ENCODE measurements at regions not wholly inside any gene's neighbourhood (a gene's known extent, or its start where the extent isn't known, plus 50 kb on each side); places are given as distances from the start of the nearest gene placed in this dataset.
A peak's percentile ranks its signal among the peaks of the same experiment; 100 is the strongest.

DNA sequence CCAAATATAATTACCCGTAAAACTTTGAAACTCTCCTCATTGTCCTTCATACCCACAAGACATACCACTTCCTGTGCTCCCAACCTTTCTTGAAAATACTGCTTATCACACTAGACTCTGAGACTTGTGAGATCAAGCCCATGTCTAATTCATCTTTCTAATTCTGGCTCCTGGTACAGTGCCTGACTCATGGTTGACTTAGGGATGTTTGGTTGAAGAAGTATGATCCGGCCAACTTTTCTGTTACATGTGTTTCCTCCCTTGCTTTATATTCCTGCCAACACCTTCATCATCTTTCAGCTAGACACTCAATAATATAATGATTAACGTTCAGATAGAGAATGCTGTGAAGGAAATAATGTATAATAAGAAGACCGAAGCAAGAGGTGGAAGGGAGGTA lies 58.2 kb downstream of the MEX3B start:
- DNase-seq, result no peak

DNA sequence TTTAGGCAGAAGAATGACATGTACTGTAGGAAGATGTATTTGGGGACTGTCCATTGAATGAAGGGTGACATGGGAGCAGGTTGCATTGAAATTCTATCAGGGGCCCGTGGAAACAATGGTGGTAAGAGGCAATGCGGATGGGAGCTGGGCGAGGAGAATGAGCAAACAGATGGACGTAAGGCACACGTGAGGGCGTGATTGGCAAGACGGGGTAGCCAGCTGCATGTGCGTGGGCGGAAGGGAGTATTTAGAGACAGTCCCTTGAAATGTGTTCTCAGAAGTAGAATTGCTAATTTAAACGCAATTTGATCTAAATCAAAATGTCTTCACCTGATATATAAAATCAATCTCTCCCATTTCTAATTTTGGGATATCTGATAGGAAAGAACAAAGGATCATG lies 62.3 kb downstream of the MEX3B start:
- DNase-seq, result no peak

DNA sequence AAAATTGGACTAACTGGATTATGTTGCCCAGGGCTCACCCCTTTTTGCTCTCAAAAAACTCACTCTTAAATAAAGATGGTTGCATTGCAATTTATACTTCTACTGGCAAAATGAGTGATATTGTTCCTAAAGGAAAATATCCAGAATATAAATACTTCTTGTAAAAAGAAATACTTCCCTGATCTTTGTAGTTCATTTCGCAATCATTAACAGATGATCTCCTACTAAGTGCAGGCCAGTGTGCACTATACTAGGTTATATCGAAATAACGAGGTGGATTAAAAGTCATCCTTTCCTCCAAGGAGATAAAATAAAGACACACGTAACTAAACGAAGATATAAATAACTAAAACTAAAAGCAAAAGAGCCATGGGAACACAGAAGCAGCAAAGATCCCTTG lies 63.0 kb downstream of the MEX3B start:
- DNase-seq, result no peak

DNA sequence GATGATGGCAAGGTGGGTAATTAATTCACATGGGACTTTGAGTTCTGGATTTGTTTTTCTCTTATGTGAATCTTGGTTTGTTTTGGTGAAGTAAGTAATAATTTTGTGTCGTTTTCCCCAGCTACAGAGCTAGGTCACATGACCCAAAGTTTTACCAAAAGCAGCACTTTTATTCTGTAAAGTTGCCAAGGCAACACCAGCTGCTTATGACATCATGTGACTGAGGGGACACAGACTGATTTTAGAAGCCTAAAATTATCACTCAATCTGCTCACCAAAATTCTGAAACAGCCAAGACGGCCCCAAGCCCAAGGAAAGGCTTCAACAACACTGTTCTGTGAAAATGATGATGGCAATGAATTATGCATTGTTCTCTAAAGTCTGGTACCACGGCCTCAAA lies 63.9 kb downstream of the MEX3B start:
- no peak for DNase-seq

DNA sequence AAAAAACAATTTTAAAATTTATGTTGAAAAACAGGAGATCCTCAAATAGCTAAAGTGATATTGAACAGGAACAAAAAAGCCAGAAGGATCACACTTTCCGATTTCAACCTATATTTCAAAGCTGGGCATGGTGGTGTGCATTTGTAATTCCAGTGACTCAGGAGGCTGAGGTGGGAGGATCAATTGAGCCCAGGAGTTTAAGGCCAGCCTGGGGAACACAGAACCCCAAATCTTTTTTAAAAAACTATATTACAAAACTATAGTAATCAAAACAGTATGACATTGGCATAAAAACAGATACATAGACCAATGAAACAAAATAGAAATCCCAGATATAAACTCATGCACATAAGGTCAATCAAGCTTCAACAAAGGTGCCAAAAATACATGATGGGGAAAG lies 68.4 kb downstream of the MEX3B start:
- DNase-seq, result no peak

DNA sequence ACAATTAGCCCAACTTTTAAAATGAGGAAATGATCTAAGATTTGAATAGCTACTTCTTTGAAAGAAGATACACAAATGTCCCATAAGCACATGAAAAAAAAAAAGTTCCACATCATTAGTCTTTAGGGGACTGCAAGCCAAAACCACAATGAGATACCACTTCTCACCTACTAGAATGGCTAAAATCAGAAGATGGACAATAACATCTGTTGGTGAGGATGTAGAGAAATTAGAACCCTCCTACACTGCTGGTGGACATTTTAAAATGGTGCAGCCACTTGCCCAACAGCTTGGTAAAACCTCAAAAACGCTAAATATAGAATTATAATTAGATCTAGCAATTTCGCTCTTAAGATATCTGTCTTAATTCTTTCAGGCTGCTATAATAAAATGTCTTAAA lies 77.1 kb downstream of the MEX3B start:
- DNase-seq, result no peak

GRCh38 chr15:81966631-81967030 lies 79.2 kb downstream of the MEX3B start:
- no peak for DNase-seq

DNA sequence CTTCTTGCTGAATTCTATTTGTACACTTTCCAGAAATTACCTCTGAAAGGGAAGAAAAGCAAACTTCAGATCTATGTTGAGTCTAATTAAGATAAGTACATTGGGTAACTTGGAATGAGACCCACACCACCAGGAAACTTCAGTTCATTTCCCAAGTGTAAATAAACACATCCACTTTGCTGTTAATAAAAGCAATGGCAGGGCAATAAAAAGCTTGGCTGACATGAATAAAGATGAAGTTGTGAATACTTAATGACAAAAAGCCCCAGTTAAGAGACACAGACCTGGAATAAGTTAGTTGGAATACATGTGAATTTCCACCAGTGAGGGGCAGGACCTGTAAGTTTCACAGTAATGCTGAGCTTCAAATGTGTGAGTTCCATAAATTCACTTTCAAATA lies 83.3 kb downstream of the MEX3B start:
- DNase-seq, result no peak

DNA sequence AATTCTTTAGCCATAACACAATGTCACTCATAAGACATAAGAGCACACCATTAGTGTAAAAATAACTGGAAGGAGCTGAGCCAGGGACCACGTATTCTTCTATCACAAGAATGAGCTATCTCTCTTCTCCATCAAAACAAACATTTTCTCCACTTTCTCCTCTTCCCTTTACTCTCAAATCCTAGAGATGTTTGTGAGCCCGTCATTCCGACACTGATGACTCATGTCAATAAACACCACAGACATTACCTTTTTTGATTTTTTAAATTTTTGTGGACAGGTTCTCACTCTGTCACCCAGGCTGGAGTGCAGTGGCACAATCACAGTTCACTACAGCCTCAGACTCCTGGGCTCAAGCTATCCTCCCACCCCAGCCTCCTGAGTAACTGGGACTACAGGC lies 86.6 kb downstream of the MEX3B start:
- no peak for DNase-seq

DNA sequence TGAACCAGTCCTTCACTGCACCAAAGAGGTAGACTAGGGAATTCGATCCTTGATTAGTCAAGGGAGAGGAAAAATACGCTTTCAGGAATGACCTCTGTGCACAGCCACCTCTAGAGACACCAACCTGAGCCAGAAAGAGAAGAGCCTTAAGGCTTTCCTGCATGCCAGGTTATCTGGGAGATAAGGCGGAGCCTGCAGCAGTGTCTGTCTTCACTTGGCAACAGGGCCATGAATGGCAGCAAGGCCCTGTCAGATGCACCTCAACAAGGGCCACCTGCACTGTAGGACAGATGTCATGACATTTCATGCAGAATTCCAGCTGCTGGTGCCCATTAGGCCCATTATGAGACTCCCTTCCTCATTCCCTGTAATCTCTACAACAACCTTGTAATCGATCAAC lies 88.1 kb downstream of the MEX3B start:
- no peak for DNase-seq

DNA sequence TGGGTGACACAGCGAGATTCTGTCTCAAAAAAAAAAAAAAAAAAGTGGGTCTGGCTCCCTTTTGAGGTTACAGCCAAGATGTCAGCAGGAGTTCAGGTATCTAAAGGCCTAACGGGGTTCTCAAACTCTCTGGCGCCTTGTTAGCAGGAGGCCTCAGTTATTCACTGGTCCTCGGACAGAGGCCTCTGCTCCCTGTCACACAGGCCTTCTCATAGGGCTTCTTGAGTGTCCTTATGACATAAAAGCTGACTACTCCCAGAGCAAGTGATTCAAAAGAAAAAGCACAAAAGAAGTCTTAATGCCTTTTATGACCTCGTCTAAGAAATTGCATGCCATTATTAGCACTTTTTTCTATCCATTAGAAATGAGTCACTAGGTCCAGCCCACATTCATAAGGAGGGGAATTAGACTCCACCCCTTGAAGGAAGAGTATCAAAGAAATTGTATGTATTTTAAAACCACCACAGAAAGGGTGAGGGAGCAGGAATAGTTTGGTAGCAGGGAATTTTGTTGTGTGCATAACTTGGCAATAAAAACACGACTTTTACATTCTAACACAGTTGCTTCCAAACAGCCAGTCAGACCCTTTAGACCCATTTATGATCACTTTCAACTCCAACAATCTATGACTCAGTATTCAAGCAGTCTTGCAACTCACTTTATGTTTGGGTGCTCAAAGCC lies 90.3 kb downstream of the MEX3B start:
- no peak for DNase-seq

DNA sequence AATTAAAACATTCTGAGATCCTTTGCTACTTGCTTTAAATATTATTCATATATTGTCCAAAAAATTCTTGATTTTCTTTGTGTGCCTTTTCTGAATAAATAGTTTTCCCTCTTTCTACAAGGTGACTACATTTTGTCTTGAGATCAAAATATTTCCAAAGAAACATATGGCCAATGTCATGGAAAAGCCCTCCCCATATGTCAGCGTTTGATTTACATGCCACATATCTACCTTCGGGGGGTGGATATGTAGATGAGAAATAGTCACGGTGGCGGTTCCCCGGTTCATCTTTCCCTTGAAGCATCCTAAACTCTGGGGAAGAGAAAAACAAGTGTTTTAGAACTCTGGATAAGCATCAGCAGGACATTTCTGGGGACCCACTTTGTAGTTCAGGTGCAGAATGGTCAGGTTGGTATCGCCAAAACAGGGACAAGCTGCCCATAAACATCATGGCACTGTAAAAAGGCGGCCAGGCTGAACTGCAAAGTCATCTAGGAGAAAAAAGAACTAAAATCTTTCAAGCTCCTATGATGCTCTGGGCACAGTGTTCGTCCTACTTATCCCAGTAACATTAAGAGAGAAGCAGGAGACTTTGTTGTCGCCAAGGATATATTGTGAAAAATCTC lies 91.5 kb downstream of the MEX3B start:
- DNase-seq, result no peak

DNA sequence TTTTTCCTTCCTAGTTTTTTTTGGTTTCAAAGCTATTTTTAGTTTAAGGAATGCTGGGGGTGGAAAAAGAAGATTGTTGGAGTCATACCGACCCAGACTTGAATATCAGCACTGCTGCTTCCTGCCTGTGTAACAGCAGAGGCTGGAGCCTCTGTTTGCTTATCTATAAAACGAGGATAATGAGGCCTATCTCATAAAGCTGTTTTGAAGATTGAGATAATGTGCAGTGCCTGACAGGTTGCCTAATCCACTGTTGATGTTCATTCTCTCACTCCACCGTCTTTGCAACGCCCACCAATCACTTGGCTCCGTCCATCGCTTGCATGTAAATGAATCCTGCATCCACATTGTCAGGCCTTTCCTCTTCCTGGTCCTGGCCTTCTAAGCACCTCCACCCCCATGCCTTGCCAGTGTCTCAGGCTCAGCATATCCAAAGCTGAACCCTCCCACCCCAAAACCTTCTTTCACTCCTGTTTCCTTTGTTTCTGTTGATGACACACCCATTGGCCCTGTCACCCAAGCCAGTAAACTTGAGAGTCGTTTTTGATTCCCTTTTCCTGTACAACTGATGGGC lies 94.9 kb downstream of the MEX3B start:
- DNase-seq, result peak in 2 of 3 experiments; percentile 51 to 85

- no peak for DNase-seq
Measured at GRCh38 chr15:81948751-81949150, 97.1 kb downstream of the MEX3B start.

DNA sequence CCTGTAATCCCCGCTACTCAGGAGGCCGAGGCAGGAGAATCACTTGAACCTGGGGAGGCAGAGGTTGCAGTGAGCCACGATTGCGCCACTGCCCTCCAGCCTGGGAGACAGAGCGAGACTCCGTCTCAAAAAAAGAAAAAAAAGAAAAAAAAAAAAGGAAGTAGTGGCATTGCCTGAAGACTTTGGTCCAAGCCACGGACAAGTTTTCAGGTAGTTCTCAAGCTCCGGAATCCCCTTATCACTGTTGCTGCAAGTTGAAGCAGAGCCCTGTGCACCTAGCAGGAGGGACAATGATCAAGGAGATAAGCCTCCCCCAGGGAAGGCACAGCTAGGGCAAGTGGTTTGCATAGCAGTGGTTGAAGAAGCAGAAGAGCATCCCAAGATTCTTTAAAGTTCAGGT lies 97.6 kb downstream of the MEX3B start:
- no peak for DNase-seq

DNA sequence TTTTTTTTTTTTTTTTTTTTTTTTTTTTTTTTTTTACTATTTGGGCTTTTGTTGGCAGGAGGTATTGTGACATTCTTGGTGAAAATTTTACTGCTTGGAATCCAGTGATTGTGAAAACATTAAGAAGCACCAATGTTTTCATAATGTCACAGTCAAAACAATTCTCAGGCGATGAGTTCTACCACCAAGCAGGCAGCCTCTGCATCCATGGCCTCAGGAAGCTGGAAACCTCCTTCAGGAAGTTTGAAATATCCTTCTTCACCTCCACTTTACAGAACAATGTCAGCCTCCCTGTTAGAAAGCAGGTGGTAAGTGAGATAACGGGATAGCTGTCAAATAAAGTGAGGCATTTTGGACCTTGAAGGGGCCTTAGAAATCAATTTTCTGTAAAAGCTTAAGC lies 98.3 kb downstream of the MEX3B start:
- DNase-seq, result no peak

GRCh38 chr15:81945014-81945615 lies 100.7 kb downstream of the MEX3B start:
- DNase-seq, result no peak

GRCh38 chr15:81942655-81943195 lies 103.1 kb downstream of the MEX3B start:
- no peak for DNase-seq

DNA sequence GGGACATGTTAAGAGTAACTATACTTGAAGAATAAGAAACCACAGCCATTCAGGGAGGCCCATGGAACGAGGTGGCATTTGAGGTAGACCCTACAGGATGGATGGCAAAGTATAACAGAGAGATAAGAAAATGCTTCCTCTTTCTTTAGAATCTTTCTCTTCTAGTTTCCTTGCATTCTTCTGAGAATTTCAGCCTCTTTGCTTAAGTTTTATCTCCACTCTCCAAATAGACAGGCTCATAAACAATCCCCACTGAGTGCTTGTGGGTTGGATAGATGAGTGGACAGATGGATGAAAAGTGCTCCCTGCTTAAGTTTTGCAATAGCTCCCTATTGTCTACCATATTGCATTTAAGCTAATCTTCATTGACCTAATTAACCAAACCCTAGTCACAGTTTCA lies 103.7 kb downstream of the MEX3B start:
- no peak for DNase-seq

DNA sequence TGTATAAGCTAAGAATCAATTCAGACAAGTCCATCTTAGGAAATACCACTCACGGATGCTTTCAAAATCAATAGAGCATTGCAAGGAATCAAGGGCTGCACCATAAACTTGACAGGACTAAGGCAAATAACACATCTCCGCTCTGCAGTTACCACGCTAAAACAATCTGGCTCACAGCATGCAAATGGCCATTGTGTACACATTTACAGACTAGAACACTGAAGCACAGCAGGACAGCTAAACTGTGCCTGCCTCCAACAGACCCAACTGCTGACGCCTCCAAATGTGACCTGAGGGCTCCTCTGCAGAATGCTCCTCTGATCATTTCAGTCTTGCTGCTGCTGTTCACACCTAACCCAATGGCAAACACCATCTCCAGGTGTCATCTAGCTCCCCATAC lies 104.3 kb downstream of the MEX3B start:
- peak; percentile 65 to 96 (median 83) for DNase-seq

- no peak for DNase-seq
Measured at GRCh38 chr15:81940467-81941451, 105.1 kb downstream of the MEX3B start.

- DNase-seq, result peak in 2 of 3 experiments; percentile 16 to 50
Measured at GRCh38 chr15:81939604-81940440, 106.0 kb downstream of the MEX3B start.
